GM18505 (cell line): ENCODE measurements at regions not wholly inside any gene's neighbourhood (a gene's known extent, or its start where the extent isn't known, plus 50 kb on each side); places are given as distances from the start of the nearest gene placed in this dataset.

Experiments used
- ATAC-seq: cut with Tn5 transposase; IDR thresholded peaks from one replicate; pipeline ENCODE4 v1.9.1; 2021; ENCODE audit not compliant: unreplicated experiment
- POLR2A ChIP-seq: IDR thresholded peaks from 4 replicates; pipeline ENCODE4 v1.6.1; 2011; ENCODE audit warnings: borderline replicate concordance; ENCODE audit not compliant: insufficient read depth, insufficient read length; ENCODE audit errors: extremely low read depth

DNA sequence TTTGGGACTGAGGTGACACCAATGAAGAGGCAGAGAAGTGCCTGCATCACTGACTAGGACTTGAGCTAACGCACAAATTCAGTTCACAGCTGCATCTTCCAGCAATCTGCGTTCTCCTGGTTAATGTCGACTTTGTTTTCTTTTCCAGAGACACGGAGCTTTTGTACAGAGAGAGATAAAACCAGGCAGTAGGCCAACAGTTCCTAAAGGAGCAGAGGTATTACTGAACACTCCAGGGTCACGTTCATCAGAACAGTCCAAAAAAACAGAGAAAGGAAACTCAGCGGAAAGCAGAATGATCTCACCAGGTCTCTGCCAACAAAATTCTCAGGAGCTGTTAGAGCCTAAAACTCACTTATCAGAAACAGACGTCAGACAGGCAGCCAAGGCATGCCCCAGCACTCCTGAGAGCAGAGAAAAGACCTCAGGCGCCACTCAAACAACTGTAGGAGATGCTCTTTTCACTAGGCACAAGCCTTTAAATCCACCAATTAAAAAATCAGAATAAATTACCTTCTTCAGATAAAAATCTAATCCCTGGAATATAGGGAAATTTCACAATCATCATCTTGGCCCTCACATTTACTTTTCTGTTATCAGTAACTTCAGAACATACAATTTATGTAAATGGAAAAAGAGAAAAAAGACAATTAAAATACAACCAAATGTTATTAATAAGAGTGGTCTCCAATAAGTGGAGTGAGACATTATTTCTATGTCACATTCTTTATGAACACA, 95.9 kb upstream of the SPTBN1 start:
- no peak for ATAC-seq
- TF ChIP-seq POLR2A = no peak

DNA sequence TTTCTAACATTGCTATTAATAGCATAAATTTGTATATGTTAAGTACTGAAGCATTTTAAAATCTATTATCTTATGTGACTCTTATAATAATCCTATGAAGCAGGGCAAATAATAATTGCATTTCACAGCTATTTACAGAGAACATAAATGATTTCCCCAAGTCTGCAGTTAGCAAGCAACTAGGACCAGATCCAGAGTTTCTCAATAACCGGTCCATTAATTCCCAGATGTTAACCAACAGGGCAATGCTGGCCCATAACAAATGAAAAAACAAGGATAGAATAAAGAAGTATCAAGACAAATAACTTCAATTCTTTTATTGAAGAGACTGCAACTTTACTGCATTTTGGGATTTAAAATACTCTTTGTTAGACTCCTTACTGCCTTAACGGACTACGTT, 91.7 kb upstream of the SPTBN1 start:
- TF ChIP-seq POLR2A = no peak
- ATAC-seq = no peak

DNA sequence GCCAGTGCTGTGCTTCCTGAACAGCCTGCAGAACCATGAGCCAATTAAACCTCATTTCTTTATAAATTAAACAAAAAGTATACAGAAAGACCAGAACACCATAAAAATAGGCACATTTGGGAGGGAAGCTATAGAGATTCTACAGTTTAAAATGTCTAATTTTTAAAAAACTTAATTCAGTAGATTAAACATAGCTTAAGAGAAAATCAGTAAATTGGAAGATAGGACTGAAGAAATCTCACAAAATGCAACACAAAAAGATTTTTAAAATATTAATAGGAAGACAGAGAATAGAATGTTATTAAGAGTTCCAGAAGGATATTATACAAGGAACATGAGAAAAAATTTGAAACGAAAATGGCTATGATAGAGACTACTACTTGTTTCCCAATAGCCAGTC, 90.5 kb upstream of the SPTBN1 start:
- TF ChIP-seq POLR2A = no peak
- ATAC-seq = no peak

DNA sequence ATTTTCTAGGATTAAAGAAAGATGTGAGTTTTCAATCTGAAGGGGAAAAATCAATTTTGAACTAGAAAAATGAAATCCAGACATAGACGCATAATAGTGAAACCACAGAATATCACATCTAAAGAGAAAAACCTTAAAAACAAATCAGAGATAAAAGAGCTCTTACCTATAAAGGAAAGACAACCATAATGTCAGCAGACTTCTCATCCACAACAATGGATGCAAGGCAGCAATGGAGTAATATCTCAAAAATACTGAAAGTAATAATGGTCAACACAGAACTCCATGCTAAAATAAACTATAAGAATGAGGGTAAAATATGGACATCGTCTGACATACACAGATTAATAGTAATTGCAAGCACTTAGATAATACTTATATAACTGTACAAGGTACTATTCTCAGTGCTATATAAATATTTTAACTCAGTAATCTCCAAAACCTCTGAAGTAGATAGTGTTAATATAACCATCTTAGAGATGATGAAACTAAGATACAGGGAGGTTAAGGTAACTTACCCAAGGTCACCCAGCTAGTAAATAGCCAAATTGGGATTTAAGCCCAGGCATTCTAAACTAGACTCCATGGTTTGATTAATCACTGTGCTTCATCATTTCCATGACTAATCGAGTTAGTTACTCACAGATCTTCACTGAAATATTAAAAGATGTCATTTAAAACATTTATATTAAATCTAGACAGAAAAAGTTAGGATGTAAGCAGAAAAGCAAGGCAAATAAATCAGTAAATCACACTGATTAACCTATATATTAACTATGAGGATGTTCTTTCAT, 89.4 kb upstream of the SPTBN1 start:
- no peak for TF ChIP-seq POLR2A
- no peak for ATAC-seq

DNA sequence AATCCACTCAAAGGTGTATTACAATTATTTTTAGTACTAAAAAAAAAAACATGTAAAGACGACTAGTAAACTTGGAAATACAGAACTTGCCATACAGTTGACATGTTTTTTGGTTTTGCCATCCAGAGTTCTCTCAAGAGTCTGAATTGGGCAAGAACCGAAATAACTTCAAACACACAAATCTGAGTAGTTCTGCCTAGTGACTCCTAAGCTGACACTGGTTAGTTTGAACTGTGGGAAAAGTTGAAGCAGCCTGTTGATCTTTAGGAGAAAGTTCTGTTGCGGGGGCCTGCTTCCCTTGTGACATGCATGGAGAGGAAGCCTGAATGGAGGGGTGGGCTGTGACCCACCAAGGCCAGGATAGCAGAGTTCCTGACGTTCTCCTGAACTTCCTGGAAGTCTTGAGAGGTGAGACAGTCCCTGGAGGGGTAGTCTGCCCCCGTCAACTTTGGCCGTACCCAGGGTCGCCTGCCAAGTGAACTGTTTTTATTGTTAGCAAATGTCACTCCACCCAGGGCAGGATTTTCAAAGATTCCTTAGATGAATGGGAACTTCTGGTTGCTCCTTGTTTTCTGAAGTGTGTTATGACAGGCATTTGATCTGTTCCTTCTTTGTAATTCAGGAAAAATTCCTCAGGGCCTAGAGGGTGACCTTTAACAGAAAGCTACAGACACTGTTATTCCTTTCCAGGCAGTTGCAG, 85.6 kb upstream of the SPTBN1 start:
- no peak for ATAC-seq
- no peak for TF ChIP-seq POLR2A

DNA sequence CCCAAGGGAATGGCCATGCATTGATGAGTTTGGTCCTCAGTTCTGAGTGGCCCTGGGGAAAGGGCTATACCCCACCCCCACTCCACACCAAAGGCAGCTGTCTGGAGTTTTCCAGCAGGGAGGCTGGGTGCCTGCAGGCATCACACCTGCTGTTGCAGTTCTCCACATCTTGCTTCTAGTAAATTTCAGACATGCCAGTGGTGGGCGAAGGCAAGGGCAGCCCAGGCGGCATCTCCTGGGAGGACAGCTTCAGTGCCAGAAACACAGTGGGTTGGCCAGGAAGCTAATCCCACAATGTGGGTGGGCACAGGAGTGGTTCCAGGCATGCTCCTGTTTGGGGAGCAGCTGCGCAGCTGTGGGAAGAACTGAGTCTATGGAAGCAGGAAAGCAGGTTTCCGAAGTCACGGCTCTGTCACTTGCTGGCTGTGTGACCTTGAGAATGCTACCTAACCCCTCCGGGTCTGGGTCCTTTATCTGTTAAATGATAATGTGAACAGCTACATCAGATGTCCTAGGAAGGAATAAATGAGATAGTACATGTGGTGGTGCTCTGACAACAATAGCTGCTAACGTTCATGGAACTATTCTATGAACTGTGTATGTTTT, 84.6 kb upstream of the SPTBN1 start:
- no peak for TF ChIP-seq POLR2A
- no peak for ATAC-seq

DNA sequence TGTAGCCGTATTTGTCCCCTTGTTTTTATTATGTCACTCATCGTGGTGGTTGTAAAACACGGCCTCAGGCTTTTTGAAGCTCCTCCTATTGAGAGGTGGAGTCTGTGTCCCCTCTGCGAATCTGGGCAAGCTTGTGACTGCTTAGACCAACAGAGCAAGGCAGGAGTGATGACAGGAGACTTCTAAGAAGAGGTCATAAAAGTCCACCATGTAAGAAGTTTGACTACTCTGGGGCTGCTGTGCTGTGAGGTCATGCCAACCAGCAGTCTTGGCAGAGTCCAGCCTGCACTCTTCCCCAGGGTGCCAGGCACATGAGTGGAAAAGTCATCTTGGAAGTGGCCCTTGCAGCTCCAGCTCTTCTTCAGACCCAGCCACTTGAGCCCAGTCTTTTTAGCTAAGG, 83.8 kb upstream of the SPTBN1 start:
- no peak for TF ChIP-seq POLR2A
- ATAC-seq = no peak

DNA sequence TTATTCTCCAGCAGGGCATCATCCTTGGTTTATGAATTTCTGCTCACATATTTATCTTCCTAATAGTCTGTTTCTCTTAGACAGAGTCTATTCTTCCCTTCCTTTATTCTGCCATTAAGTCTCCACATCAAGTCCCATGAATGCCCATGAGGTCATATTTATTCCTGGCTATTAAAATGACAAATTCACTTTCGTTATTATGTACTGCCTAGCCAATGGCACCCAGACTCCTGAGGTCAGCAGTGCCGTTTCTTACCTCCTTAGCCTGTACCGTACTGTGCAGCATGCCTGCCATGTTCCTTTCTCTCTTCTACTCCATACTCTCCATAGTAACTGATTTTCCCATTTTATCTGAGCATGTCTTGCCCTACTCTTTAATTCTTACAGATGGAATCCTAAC, 82.3 kb upstream of the SPTBN1 start:
- no peak for ATAC-seq
- no peak for TF ChIP-seq POLR2A

DNA sequence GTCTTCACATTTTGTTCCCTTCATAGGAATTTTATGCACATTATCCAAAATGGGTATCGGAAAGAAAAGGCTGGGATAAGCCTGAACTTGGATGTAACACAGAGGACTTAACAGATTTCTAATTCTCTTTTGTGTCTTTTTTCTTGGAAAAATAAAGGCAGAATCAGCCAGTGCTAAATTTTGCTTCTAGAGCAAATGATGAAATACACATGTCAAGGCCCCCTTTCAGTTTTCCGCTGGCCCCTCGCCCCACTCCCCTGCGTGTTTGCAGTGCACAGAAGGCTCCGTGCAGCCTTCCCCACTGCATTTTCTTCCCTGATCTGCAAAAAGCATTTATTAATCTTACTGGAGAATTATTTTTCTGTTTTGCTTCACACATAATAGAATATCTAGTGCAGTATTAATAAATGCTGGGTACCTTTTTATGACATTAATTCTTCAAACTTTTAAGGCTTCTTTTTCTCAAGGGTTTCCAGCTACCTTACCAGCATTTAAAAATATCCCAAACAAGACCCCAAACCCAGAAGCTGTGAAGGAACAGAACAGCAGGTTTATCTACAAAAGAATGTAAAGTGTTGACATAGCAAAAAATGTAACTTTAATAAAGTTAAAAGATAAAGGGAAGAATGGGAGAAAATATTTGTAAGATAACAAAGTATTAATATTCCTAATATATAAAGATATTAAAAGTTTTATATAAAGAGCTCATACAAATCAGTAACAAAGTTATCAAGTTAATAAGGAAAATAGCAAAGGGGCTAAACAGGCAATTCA, 81.3 kb upstream of the SPTBN1 start:
- TF ChIP-seq POLR2A = no peak
- ATAC-seq = no peak

DNA sequence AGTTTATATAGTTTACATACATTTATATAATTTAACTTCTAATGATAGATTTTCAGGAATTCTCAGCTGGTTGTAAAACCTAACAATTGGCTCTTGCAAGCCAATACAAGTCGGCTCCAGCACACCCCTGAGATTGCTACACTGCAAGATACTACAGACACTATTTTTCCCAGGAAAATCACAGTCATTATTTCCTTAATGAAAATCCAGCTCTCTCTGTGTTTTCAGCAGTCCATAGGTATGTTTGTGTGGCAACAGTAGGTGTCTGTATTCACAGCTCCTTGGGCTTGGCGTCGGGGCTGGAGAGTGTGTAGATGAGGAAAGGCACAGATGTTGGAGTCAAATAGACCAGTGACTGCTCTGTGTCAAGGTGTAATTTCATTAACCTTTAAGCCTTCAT, 78.7 kb upstream of the SPTBN1 start:
- no peak for TF ChIP-seq POLR2A
- ATAC-seq = no peak

DNA sequence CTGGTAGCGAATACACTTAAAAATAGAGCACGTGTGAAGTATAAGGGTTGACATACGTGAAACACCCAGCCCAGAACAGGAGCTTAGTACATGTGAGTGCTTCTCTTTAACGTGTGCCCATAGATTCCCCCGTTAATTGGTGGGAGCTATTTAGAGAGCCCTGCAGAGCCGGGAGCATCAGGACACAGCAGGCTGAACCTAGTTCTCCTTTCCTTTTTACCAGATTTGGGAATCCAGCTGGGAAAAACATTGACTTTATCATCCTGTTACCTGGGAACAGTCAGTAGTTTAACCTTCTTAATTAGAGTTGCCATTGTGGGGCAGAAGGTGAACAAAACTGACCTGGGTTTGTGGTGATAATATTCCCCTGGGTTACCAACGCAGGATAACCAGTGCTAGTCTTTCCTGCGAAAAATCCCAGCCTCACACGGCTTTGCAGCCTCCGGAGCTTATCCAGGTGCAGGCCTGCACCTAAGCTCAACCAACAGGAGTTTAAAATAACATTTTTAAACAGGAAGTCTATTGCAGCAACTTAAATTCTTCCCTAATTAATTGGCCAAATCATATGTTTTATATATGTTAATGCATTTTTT, 78.1 kb upstream of the SPTBN1 start:
- no peak for ATAC-seq
- TF ChIP-seq POLR2A = no peak

DNA sequence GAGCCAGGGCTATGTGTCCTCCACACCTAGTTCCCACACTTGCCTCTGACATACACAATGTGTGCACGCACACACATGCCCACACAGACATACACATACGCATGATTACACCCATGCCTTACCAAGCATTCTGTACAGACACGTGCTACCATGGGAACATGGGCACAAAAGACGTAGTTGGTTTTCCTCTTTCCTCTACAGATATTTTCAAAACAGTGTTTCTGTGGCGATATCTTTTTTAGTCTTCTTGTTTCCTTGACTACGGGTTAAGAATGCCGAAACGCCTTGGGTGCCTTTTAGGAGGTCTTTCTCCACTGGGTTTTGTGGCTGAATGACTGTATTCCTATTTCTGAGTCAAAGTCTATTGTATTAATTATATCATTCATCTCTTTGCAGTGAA, 75.5 kb upstream of the SPTBN1 start:
- ATAC-seq = no peak
- TF ChIP-seq POLR2A = no peak

DNA sequence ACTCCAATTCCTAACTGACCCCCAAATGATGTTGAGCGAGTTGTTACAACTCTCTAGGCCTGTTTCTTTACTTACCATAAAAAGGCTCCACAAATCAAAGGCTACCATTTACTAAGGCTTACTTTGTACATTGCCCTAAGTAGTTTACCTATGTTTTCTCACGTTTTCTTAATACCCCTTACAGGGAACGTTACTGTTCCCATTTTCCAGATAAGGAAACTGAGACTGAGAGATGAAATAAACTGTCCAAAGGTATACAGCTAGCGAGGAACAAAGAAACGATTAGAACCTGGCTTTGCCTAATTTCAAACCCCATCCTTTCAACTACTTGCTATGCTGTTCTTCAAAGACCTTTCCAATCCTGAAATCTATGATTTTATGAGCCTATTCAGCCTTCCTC, 74.8 kb upstream of the SPTBN1 start:
- TF ChIP-seq POLR2A = no peak

DNA sequence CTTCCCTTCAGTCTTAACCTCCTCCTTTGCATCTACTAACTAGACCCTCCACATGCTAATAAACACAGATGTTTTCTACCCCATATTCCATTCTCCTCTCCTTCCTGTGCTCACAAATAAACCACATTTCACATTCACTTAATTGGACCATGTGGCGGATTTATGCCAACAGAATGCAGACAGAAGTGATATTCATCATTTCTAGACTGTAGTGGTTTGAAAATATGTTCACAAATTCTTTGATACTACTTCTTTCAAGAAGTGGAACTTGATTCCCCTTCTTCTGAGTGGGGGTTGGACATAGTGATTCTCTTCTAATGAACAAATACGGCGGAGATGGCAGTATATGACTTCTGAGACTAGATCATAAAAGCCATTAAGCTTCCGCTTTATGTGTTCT, 73.5 kb upstream of the SPTBN1 start:
- no peak for ATAC-seq
- TF ChIP-seq POLR2A = no peak

More for the DNA sequence above, 74.8 kb upstream of the SPTBN1 start:
- no peak for ATAC-seq
